Breast epithelium (tissue), 4 donors: ENCODE measurements at regions not wholly inside any gene's neighbourhood (a gene's known extent, or its start where the extent isn't known, plus 50 kb on each side); places are given as distances from the start of the nearest gene placed in this dataset.
"Not testable (repeated sequence)": the region's sequence is repeated elsewhere in the genome, so short reads cannot be mapped to it uniquely, and the experiment has no call there.

ENCODE experiments used
- DNase-seq, 2 donors: peaks; one replicate each; pipeline ENCODE4 v3.0.0-alpha.2; 2019; ENCODE audit warnings: low spot score in 2 of 2
- H3K27ac ChIP-seq, 2 donors: fragments of 200-600 bp; sonication (generic) in 1 of 2; one replicate each; pipeline ENCODE4 v1.5.1; 2016 to 2019; ENCODE audit warnings: mild to moderate bottlenecking in 1 of 2
- H3K27me3 ChIP-seq, 2 donors: fragments of 200-600 bp; sonication (generic) in 1 of 2; one replicate each; pipeline versions ENCODE4 v1.5.1 to v1.6.0; 2017 to 2019; ENCODE audit warnings: control low read depth in 1 of 2, mild to moderate bottlenecking in 1 of 2
- H3K36me3 ChIP-seq: fragments of 200-600 bp; one replicate; pipeline ENCODE4 v1.5.1; 2019
- H3K4me1 ChIP-seq, 2 donors: fragments of 200-600 bp; sonication (generic); one replicate each; pipeline ENCODE4 v1.5.1; 2016 to 2019; ENCODE audit warnings: control low read depth in 1 of 2
- H3K4me3 ChIP-seq, 3 donors: fragments of 200-600 bp; sonication (generic); 1 replicate in 2 of 3; 2 replicates in 1 of 3; pipeline ENCODE4 v1.5.1; 2016 to 2019; ENCODE audit warnings: mild to moderate bottlenecking in 3 of 3, moderate library complexity in 2 of 3
- H3K9me3 ChIP-seq, 2 donors: fragments of 200-600 bp; sonication (generic) in 1 of 2; one replicate each; pipeline ENCODE4 v1.5.1; 2016 to 2019; ENCODE audit warnings: control low read depth in 1 of 2
- CTCF ChIP-seq, 3 donors: fragments of 450-650 bp; IDR thresholded peaks; one replicate each; pipeline ENCODE4 v1.5.1; 2016 to 2017; ENCODE audit warnings: antibody characterized with exemption in 3 of 3, mild to moderate bottlenecking in 3 of 3, moderate library complexity in 3 of 3
- POLR2A ChIP-seq: fragments of 450-650 bp; IDR thresholded peaks from one replicate; pipeline ENCODE4 v1.6.1; 2016; ENCODE audit warnings: antibody characterized with exemption, mild to moderate bottlenecking, moderate library complexity
- POLR2AphosphoS5 ChIP-seq, 3 donors: sonication (generic); formaldehyde crosslinking; IDR thresholded peaks; one replicate each; pipeline ENCODE4 v1.6.1; 2017; ENCODE audit warnings: antibody characterized with exemption in 3 of 3
- intact Hi-C: fragments of 100-400 bp; cut with DNase I; formaldehyde crosslinking; loops from one replicate; pipeline ENCODE4 v1.15.1; 2023; ENCODE audit warnings: low total_unique reads

GRCh38 chr2:131827481-131828163, 299.9 kb downstream of the CCDC74A start:
- intact Hi-C loops, result no loop called here
- H3K4me1 ChIP-seq, result no peaks in the 10 kb centered on the region
- no peaks in the 10 kb centered on the region for H3K36me3 ChIP-seq
- no peak for TF ChIP-seq CTCF (IDR thresholded peaks at IDR 0.05)
- no peak for TF ChIP-seq POLR2A
- TF ChIP-seq POLR2AphosphoS5 (IDR thresholded peaks at IDR 0.05), result no peak
- no peak for DNase-seq
- H3K27me3 ChIP-seq, result no peaks in the 10 kb centered on the region
- no peak overlapping the region for H3K4me3 ChIP-seq
- H3K27ac ChIP-seq, result no peak overlapping the region
- peaks cover 0 to 12% of the 10 kb centered on the region in 2 donors for H3K9me3 ChIP-seq

GRCh38 chr2:131828164-131828561, 300.5 kb downstream of the CCDC74A start:
- DNase-seq, result no peak
- Histone ChIP-seq H3K4me3 (no peak overlapping the region), H3K27me3 (no peaks in the 10 kb centered on the region), H3K27ac (no peak overlapping the region), H3K36me3 (no peaks in the 10 kb centered on the region), H3K9me3 (peaks cover 0 to 12% of the 10 kb centered on the region in 2 donors), H3K4me1 (no peaks in the 10 kb centered on the region)
- intact Hi-C loops, result no loop called here
- no peak for TF ChIP-seq POLR2AphosphoS5 (IDR thresholded peaks at IDR 0.05)
- no peak for TF ChIP-seq CTCF (IDR thresholded peaks at IDR 0.05)

- peaks cover 0 to 12% of the 10 kb centered on the region in 2 donors for H3K9me3 ChIP-seq
- H3K27ac ChIP-seq, H3K4me3 ChIP-seq, H3K27me3 ChIP-seq, intact Hi-C loops, DNase-seq, H3K36me3 ChIP-seq, H3K4me1 ChIP-seq: not testable (repeated sequence)
Observed at GRCh38 chr2:131828633-131829455, 301.2 kb downstream of the CCDC74A start.

- peaks cover 0 to 12% of the 10 kb centered on the region in 2 donors for H3K9me3 ChIP-seq
- H3K4me1 ChIP-seq, H3K27ac ChIP-seq, DNase-seq, H3K36me3 ChIP-seq, intact Hi-C loops, H3K27me3 ChIP-seq: not testable (repeated sequence)
- peak overlapping the region in 1 of 3 donors; percentile 3 for H3K4me3 ChIP-seq
Observed at GRCh38 chr2:131829456-131830241, 302.0 kb downstream of the CCDC74A start.

GRCh38 chr2:131830242-131830945, 302.7 kb downstream of the CCDC74A start:
- intact Hi-C loops, H3K36me3 ChIP-seq, H3K4me1 ChIP-seq, H3K27ac ChIP-seq, DNase-seq, H3K27me3 ChIP-seq: not testable (repeated sequence)
- H3K4me3 ChIP-seq, result peak overlapping the region in 1 of 3 donors; percentile 3
- peaks cover 0 to 12% of the 10 kb centered on the region in 2 donors for H3K9me3 ChIP-seq

DNA sequence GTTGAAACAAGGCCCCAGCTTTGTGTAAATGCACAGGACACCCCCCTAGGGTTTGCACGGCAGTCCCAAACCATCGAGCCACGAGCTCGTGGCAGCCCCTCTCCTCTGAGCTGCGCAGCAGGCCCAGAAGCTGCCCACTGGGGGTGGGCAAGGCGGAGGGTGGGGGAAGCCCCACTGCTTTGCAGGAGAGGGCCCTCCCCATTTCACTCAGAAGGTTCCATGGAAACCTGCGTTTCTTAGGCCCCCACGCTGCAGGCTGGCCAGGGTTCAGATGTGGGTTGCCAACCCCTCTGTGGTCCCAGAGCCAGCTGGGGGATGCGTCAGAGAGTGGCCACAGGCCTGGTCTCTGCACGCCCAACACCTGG, 303.2 kb downstream of the CCDC74A start:
- H3K9me3 ChIP-seq, result peaks cover 0 to 12% of the 10 kb centered on the region in 2 donors
- H3K4me3 ChIP-seq, H3K27me3 ChIP-seq, intact Hi-C loops, H3K36me3 ChIP-seq, H3K27ac ChIP-seq, DNase-seq, H3K4me1 ChIP-seq: not testable (repeated sequence)

GRCh38 chr2:131831450-131832208, 303.9 kb downstream of the CCDC74A start:
- H3K4me3 ChIP-seq, H3K4me1 ChIP-seq, intact Hi-C loops, H3K27ac ChIP-seq, DNase-seq, H3K27me3 ChIP-seq, H3K36me3 ChIP-seq: not testable (repeated sequence)
- peaks cover 0 to 12% of the 10 kb centered on the region in 2 donors for H3K9me3 ChIP-seq

DNA sequence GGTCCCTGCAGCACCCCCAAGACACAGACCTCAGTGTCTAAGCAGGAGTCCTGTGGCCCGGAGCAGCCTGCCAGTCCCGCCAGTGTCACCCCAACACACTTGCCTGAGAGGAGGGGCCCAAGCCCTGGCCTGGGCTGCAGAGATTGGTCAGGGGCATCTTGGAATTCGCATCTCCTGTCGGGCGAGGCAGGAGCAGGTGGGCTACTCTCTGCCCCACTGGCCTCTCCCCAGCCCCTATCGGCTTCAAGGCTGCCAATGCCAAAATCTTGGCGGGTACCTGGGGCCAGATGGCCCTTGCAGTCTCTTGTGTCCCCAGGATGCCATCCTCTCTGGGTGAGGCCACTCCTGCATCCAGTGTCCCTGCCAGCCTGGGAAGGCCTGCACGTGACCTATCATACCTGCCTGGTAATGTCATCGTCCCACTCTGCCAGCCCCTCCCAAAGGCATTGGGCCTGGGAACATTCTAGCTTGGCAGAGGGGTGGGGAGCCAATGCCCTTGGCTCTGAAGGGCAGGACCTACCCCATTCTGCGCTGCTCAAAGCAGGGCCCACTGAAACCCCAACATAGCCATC, 304.6 kb downstream of the CCDC74A start:
- H3K4me3 ChIP-seq, H3K27me3 ChIP-seq, intact Hi-C loops, H3K27ac ChIP-seq, H3K4me1 ChIP-seq, H3K36me3 ChIP-seq, DNase-seq: not testable (repeated sequence)
- peaks cover 0 to 12% of the 10 kb centered on the region in 2 donors for H3K9me3 ChIP-seq

DNA sequence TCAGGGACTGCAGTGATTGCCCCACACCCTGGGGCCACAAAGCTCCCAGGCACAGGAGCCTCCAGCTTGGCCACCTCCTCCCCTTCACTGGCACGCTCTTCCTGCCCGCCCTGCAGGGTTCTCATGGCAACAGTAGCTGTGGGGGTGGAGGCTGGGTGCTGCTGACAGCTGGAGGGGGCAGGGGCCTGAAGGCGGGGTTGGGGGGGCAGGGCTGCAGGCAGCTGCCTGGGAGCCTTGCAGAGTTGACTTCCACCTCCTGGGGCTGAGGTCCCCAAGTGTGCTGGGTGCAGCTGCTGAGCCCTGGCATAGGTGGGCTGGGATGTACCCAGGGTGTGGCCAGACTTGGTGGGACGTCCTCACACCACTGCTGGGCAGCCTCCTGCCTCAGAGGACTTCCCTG, 305.2 kb downstream of the CCDC74A start:
- H3K27me3 ChIP-seq, H3K9me3 ChIP-seq, H3K36me3 ChIP-seq, intact Hi-C loops, H3K27ac ChIP-seq, DNase-seq, H3K4me3 ChIP-seq, H3K4me1 ChIP-seq: not testable (repeated sequence)
